Endothelial cell of umbilical vein (primary cell): ENCODE measurements at regions not wholly inside any gene's neighbourhood (a gene's known extent, or its start where the extent isn't known, plus 50 kb on each side); places are given as distances from the start of the nearest gene placed in this dataset.

Source experiments
- BruUV-seq: library from RNA; stranded (reverse); fragments of 400-500 nt; replicated peaks from 2 replicates; lab custom pipeline; 2021; lab: Mats Ljungman, UMichigan
- CTCF ChIA-PET: fragments of 300-600, 350-600 bp; sonication (Branson Sonifier 250); formaldehyde crosslinking; loops from one replicate; lab custom pipeline; 2021; ENCODE audit warnings: antibody characterized with exemption, inconsistent platforms; lab: Charles Lee
- POLR2A ChIA-PET: fragments of 300-600, 350-600 bp; sonication (Branson Sonifier 250); formaldehyde crosslinking; loops from one replicate; lab custom pipeline; 2021; ENCODE audit warnings: antibody characterized with exemption, inconsistent platforms; lab: Charles Lee
- DNase-seq: peaks from one replicate; pipeline ENCODE4 v3.0.0-alpha.2; 2011; ENCODE audit warnings: low read depth, low spot score
- FAIRE-seq: peaks from 2 replicates; lab custom pipeline; 2011; peaks lifted over from hg19 to GRCh38; lab: Jason Lieb, UNC
- H2AFZ ChIP-seq: 2 replicates; pipeline ENCODE4 v1.6.0; 2012; ENCODE audit warnings: low read depth, low read length, control low read depth, inconsistent platforms
- H3K27ac ChIP-seq: 2 replicates; pipeline ENCODE4 v1.5.1; 2011; ENCODE audit warnings: low read depth, mild to moderate bottlenecking, control low read depth, low read length, moderate library complexity; ENCODE audit not compliant: insufficient read depth
- H3K27me3 ChIP-seq, 2 experiments: 2 replicates each; pipeline versions ENCODE4 v1.6.0 to v1.6.1; 2011; ENCODE audit warnings: low read length in 2 of 2, mixed read lengths in 1 of 2; ENCODE audit not compliant: control insufficient read depth in 2 of 2, insufficient read depth in 2 of 2
- H3K36me3 ChIP-seq, 2 experiments: 2 replicates in 1 of 2; 3 replicates in 1 of 2; pipeline ENCODE4 v1.5.1; 2011; ENCODE audit warnings: low read length in 2 of 2, mild to moderate bottlenecking in 1 of 2, moderate library complexity in 1 of 2; ENCODE audit not compliant: control insufficient read depth in 2 of 2, insufficient read depth in 2 of 2; ENCODE audit errors: extremely low read depth in 1 of 2
- H3K4me1 ChIP-seq: 3 replicates; pipeline ENCODE4 v1.5.1; 2011; ENCODE audit warnings: mild to moderate bottlenecking, low read length; ENCODE audit not compliant: control insufficient read depth, insufficient read depth; ENCODE audit errors: extremely low read depth
- H3K4me2 ChIP-seq: 2 replicates; pipeline ENCODE4 v1.6.1; 2011; ENCODE audit warnings: low read length, control low read depth, mixed read lengths; ENCODE audit not compliant: insufficient read depth
- H3K4me3 ChIP-seq, 3 experiments: fragments of 200-600 bp in 1 of 3; sonication (generic), shearing (Covaris generic) in 1 of 3; replicated peaks in 1 of 3; 2 replicates each; pipeline ENCODE4 v1.5.1; 2011 to 2016; ENCODE audit warnings: control low read depth in 3 of 3, low read length in 3 of 3, mild to moderate bottlenecking in 2 of 3, inconsistent platforms in 1 of 3, low read depth in 1 of 3, moderate library complexity in 1 of 3; ENCODE audit not compliant: insufficient read depth in 1 of 3
- H3K79me2 ChIP-seq: 2 replicates; pipeline ENCODE4 v1.6.0; 2012; ENCODE audit warnings: low read length, inconsistent platforms; ENCODE audit not compliant: control insufficient read depth, insufficient read depth
- H3K9ac ChIP-seq: replicated peaks from 2 replicates; pipeline ENCODE3; 2011; ENCODE audit warnings: low read length, control low read depth; ENCODE audit not compliant: insufficient read depth; ENCODE audit errors: extremely low read depth
- H3K9me1 ChIP-seq: replicated peaks from 3 replicates; pipeline ENCODE4 v1.6.0; 2011; ENCODE audit warnings: mild to moderate bottlenecking, low read length; ENCODE audit not compliant: control insufficient read depth, insufficient read depth; ENCODE audit errors: extremely low read depth
- H3K9me3 ChIP-seq: replicated peaks from 2 replicates; pipeline ENCODE4 v1.5.1; 2012; ENCODE audit warnings: low read length, inconsistent platforms; ENCODE audit not compliant: control insufficient read depth, insufficient read depth
- H4K20me1 ChIP-seq: replicated peaks from 2 replicates; pipeline ENCODE3; 2011; ENCODE audit warnings: mild to moderate bottlenecking, low read length; ENCODE audit not compliant: control insufficient read depth, insufficient read depth; ENCODE audit errors: extremely low read depth
- EZH2 ChIP-seq: IDR thresholded peaks from 2 replicates; pipeline ENCODE4 v1.6.1; 2012; ENCODE audit warnings: borderline replicate concordance, low read depth, mild to moderate bottlenecking, moderate library complexity, low read length, inconsistent platforms; ENCODE audit not compliant: severe bottlenecking
- FOS ChIP-seq: IDR thresholded peaks from 2 replicates; pipeline ENCODE4 v1.6.1; 2011; ENCODE audit warnings: mild to moderate bottlenecking, low read length, moderate library complexity, borderline replicate concordance; ENCODE audit not compliant: insufficient read depth
- GATA2 ChIP-seq: IDR thresholded peaks from 2 replicates; pipeline ENCODE4 v1.7.0; 2011; ENCODE audit warnings: low read depth, mild to moderate bottlenecking, moderate library complexity, mixed read lengths, low read length; ENCODE audit not compliant: insufficient read length, insufficient read depth
- JUN ChIP-seq: IDR thresholded peaks from 2 replicates; pipeline ENCODE4 v1.6.1; 2011; ENCODE audit warnings: borderline replicate concordance, low read depth; ENCODE audit not compliant: insufficient read length, insufficient read depth
- MAX ChIP-seq: IDR thresholded peaks from 2 replicates; pipeline ENCODE4 v1.6.1; 2011; ENCODE audit not compliant: insufficient read depth, insufficient read length
- MYC ChIP-seq: IDR thresholded peaks from one replicate; pipeline ENCODE4 v1.6.1; 2011; ENCODE audit warnings: mild to moderate bottlenecking, low read depth, low read length
- POLR2A ChIP-seq: IDR thresholded peaks from 2 replicates; pipeline ENCODE4 v1.6.1; 2012; ENCODE audit warnings: low read depth, mild to moderate bottlenecking, control low read depth, low read length
- POLR2AphosphoS5 ChIP-seq: IDR thresholded peaks from 2 replicates; pipeline ENCODE4 v1.6.1; 2012; ENCODE audit warnings: low read depth, mild to moderate bottlenecking, control low read depth, low read length, moderate library complexity; ENCODE audit not compliant: insufficient read depth
- dilution Hi-C: fragments of 300-500 bp; cut with MboI; formaldehyde crosslinking; loops from one replicate; pipeline ENCODE4 v1.15.0; 2019; ENCODE audit warnings: low sequenced_read_pairs; ENCODE audit not compliant: extremely low pct_ligation_motif_present
- intact Hi-C: fragments of 100-400 bp; cut with micrococcal nuclease; formaldehyde crosslinking; loops from one replicate; pipeline ENCODE4 v1.10.0; 2022
- TF ChIP-seq, protein P1 (sequence below), 2 donors: IDR thresholded peaks; 1 replicate in 1 of 2; 2 replicates in 1 of 2; pipeline ENCODE4 v1.5.1; 2011; ENCODE audit warnings: low read length in 2 of 2, mild to moderate bottlenecking in 2 of 2, moderate library complexity in 2 of 2, control low read depth in 1 of 2, inconsistent platforms in 1 of 2, low read depth in 1 of 2; ENCODE audit not compliant: insufficient read depth in 1 of 2; ENCODE audit errors: extremely low read depth in 1 of 2

DNA sequence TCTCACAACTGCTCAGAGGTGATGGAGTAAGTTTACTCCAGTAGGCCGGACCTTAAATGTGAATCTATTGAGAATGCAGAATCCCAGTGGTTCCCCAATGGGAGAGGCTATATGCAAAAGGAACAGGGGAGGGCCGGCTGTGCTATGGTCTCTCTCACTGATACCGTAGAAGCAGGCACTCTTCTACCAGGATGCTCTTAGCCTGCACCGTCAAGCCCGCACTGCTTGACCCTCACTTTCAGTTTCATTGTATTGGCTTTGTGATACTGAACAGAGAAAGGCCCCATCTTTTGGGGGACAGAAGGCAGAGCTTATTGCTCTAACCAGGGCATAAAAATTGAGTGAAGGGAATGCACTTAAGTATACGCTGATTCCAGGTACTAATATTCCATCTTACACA, 615.0 kb upstream of the RGMB start:
- no TSS peak for BruUV-seq

DNA sequence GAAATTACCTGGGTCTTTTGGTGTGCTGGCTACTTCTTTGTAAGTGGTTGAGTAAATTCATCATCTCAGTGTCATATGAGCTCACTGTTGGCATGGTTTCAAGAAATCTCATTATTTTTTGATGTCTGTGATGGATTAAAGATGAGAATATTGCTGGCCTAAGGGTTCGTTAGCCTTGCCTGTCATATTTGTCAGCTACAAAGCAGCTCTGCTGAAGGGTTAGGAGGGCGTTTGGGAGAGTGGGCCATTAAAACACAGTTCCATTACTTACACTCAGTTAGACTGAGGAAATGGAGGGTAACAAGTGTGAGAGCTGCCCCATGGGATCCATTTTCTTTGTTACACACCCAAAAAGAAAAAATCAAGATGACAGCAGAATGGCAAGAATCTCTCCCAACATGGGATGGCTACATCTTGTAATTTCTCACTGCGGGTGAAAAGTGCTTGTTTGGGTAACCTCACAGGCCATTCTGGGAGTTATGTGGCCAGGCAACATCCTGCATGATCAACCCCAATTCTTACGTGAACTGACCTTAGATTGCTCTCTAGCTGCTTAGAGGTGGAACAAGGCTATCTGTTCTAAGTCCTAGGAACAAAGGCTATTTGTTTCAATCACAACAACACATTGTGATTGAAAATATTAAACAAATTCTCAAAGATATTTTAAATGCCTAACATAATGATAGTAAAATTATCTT, 609.5 kb upstream of the RGMB start:
- DNase-seq (no peak), FAIRE-seq (no peak)
- no peaks in the 10 kb centered on the region for H3K4me1 ChIP-seq
- H3K79me2 ChIP-seq = no peaks in the 10 kb centered on the region
- no peak overlapping the region for H3K9ac ChIP-seq
- no TSS peak for BruUV-seq
- H3K9me3 ChIP-seq = no peaks in the 10 kb centered on the region
- H4K20me1 ChIP-seq = no peaks in the 10 kb centered on the region
- no peaks in the 10 kb centered on the region for H3K36me3 ChIP-seq
- intact Hi-C loops = no loop called here
- no peaks in the 10 kb centered on the region for H3K9me1 ChIP-seq
- no peak for TF ChIP-seq MAX
- no peak for TF ChIP-seq GATA2
- no peak for TF ChIP-seq JUN
- TF ChIP-seq POLR2A = no peak
- no peak for TF ChIP-seq EZH2
- TF ChIP-seq POLR2AphosphoS5 = no peak
- no peak for TF ChIP-seq MYC
- no peak for TF ChIP-seq FOS
- TF ChIP-seq, protein P1, sequence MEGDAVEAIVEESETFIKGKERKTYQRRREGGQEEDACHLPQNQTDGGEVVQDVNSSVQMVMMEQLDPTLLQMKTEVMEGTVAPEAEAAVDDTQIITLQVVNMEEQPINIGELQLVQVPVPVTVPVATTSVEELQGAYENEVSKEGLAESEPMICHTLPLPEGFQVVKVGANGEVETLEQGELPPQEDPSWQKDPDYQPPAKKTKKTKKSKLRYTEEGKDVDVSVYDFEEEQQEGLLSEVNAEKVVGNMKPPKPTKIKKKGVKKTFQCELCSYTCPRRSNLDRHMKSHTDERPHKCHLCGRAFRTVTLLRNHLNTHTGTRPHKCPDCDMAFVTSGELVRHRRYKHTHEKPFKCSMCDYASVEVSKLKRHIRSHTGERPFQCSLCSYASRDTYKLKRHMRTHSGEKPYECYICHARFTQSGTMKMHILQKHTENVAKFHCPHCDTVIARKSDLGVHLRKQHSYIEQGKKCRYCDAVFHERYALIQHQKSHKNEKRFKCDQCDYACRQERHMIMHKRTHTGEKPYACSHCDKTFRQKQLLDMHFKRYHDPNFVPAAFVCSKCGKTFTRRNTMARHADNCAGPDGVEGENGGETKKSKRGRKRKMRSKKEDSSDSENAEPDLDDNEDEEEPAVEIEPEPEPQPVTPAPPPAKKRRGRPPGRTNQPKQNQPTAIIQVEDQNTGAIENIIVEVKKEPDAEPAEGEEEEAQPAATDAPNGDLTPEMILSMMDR (IDR thresholded peaks at IDR 0.05; ENCODE audit: extremely low read depth in 1 of 2, insufficient read depth in 1 of 2, low read depth in 1 of 2, low read length in 2 of 2) = no peak
- CTCF ChIA-PET = interaction anchor here (0.8 kb wide), 1 partner anchor 9 kb away, joined by 3 read pairs; no protein-coding TSS in a partner anchor
- dilution Hi-C loops = no loop called here
- H3K27ac ChIP-seq = no peak overlapping the region
- no peak overlapping the region for H3K4me2 ChIP-seq
- no peak overlapping the region for H2AFZ ChIP-seq
- POLR2A ChIA-PET = no interaction called here
- H3K27me3 ChIP-seq = no peaks in the 10 kb centered on the region
- H3K4me3 ChIP-seq = no peak overlapping the region

More for the DNA sequence above, 615.0 kb upstream of the RGMB start:
- H3K79me2 ChIP-seq = no peaks in the 10 kb centered on the region
- H3K9me1 ChIP-seq = no peaks in the 10 kb centered on the region
- POLR2A ChIA-PET = no interaction called here
- no peak overlapping the region for H3K4me3 ChIP-seq
- TF ChIP-seq POLR2AphosphoS5 (no peak), POLR2A (no peak), FOS (no peak)
- no peak overlapping the region for H3K4me2 ChIP-seq
- no peak for FAIRE-seq
- H3K4me1 ChIP-seq = no peaks in the 10 kb centered on the region
- DNase-seq = no peak
- no peak overlapping the region for H3K9ac ChIP-seq
- no peaks in the 10 kb centered on the region for H3K36me3 ChIP-seq
- no peaks in the 10 kb centered on the region for H3K27me3 ChIP-seq
- H2AFZ ChIP-seq = no peak overlapping the region
- H4K20me1 ChIP-seq = no peaks in the 10 kb centered on the region
- H3K9me3 ChIP-seq = no peaks in the 10 kb centered on the region
- H3K27ac ChIP-seq = no peak overlapping the region
- intact Hi-C loops (no loop called here), dilution Hi-C loops (no loop called here)
- CTCF ChIA-PET = no interaction called here
